ENCODE measurements at regions not wholly inside any gene's neighbourhood (a gene's known extent, or its start where the extent isn't known, plus 50 kb on each side); places are given as distances from the start of the nearest gene placed in this dataset.

GRCh38 chr5:118733394-118733793 is 255.0 kb downstream of the DTWD2 start:
- H3K4me1 ChIP-seq (ENCODE audit: control insufficient read depth, extremely low read depth, insufficient read depth, low read length): no peaks in the 10 kb centered on the region
- no peak overlapping the region for H3K4me3 ChIP-seq (replicated peaks in 1 of 3; ENCODE audit: insufficient read depth in 1 of 3, low read depth in 1 of 3, low read length in 3 of 3)
- dilution Hi-C loops (cut with MboI; ENCODE audit: extremely low pct_ligation_motif_present, low sequenced_read_pairs) (no loop called here), intact Hi-C loops (cut with micrococcal nuclease) (no loop called here)
- H3K9me3 ChIP-seq (replicated peaks; ENCODE audit: control insufficient read depth, insufficient read depth, low read length): no peaks in the 10 kb centered on the region
- BruUV-seq (replicated peaks): no TSS peak
- H2AFZ ChIP-seq (ENCODE audit: low read depth, low read length): no peak overlapping the region
- H3K79me2 ChIP-seq (ENCODE audit: control insufficient read depth, insufficient read depth, low read length): no peaks in the 10 kb centered on the region
- no peak overlapping the region for H3K4me2 ChIP-seq (ENCODE audit: insufficient read depth, low read length)
- ChIA-PET POLR2A (no interaction called here), CTCF (no interaction called here)
- DNase-seq (ENCODE audit: low read depth, low spot score) (no peak), FAIRE-seq (no peak)
- no peaks in the 10 kb centered on the region for H3K36me3 ChIP-seq (ENCODE audit: control insufficient read depth in 2 of 2, extremely low read depth in 1 of 2, insufficient read depth in 2 of 2, low read length in 2 of 2)
- TF ChIP-seq FOS (IDR thresholded peaks at IDR 0.05; ENCODE audit: borderline replicate concordance, insufficient read depth, low read length) (no peak), GATA2 (IDR thresholded peaks at IDR 0.05; ENCODE audit: insufficient read depth, insufficient read length, low read depth, low read length) (no peak), EZH2 (IDR thresholded peaks at IDR 0.05; ENCODE audit: borderline replicate concordance, low read depth, low read length, severe bottlenecking) (no peak), JUN (IDR thresholded peaks at IDR 0.05; ENCODE audit: borderline replicate concordance, insufficient read depth, insufficient read length, low read depth) (no peak), MYC (IDR thresholded peaks at IDR 0.05; ENCODE audit: low read depth, low read length) (no peak), POLR2A (IDR thresholded peaks at IDR 0.05; ENCODE audit: low read depth, low read length) (no peak), POLR2AphosphoS5 (IDR thresholded peaks at IDR 0.05; ENCODE audit: insufficient read depth, low read depth, low read length) (no peak), CTCF (IDR thresholded peaks at IDR 0.05; ENCODE audit: extremely low read depth in 1 of 2, insufficient read depth in 1 of 2, low read depth in 1 of 2, low read length in 2 of 2) (no peak)
- TF ChIP-seq, protein P1, sequence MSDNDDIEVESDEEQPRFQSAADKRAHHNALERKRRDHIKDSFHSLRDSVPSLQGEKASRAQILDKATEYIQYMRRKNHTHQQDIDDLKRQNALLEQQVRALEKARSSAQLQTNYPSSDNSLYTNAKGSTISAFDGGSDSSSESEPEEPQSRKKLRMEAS (IDR thresholded peaks at IDR 0.05; ENCODE audit: insufficient read depth, insufficient read length): no peak
- H3K27ac ChIP-seq (ENCODE audit: insufficient read depth, low read depth, low read length): no peak overlapping the region
- H3K9me1 ChIP-seq (replicated peaks; ENCODE audit: control insufficient read depth, extremely low read depth, insufficient read depth, low read length): no peaks in the 10 kb centered on the region
- H4K20me1 ChIP-seq (replicated peaks; ENCODE audit: control insufficient read depth, extremely low read depth, insufficient read depth, low read length): no peaks in the 10 kb centered on the region
- H3K9ac ChIP-seq (replicated peaks; ENCODE audit: extremely low read depth, insufficient read depth, low read length): no peak overlapping the region
- H3K27me3 ChIP-seq (ENCODE audit: control insufficient read depth in 2 of 2, insufficient read depth in 2 of 2, low read length in 2 of 2): no peaks in the 10 kb centered on the region
